ENCODE measurements at regions not wholly inside any gene's neighbourhood (a gene's known extent, or its start where the extent isn't known, plus 50 kb on each side); places are given as distances from the start of the nearest gene placed in this dataset.

DNA sequence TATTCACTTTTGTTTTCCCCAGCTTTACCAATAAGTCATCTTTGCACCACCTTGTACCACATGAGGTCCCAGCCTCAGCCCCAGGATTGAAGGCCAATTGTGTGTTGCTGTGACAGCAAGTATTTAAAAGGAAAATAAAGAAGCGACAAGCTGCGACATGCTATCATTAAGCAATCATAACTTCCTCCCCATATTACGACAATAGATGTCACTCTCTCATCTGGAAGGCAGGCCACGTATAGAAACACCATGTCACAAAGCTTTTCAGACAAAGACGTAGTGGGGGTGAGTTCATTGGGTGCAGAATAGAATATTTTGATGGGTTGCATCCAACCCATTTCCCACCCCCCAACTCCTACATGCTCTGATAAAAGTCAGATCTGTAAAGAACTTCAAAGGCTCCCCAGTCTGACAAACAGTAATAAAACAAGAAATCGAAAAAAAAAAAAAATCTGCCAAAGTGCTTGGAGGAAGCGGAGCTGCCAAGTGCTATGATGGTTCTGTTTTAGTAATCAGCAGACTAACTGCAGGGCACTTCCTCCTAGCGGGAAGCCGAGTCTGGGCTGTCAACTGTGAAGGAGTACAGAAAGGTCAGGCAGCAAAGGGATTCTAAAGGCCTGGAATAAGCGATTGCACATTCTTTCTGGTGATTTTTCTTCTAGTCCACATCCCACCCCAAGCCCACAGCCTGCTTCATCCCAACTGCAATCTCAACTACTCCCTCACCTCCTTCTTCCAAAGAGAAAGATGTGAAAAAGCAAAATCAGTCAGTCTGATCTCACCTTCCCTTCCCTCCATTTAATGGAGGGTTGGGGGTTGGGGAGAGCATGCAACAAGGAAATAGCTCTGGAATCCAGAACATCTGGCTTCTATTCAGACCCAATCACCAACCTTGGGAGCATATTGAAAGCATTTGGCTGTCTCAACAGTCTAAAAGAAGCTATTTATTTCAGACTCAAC is 131.4 kb upstream of the UBASH3B start:
- intact Hi-C loops (cut with micrococcal nuclease), result no loop called here

DNA sequence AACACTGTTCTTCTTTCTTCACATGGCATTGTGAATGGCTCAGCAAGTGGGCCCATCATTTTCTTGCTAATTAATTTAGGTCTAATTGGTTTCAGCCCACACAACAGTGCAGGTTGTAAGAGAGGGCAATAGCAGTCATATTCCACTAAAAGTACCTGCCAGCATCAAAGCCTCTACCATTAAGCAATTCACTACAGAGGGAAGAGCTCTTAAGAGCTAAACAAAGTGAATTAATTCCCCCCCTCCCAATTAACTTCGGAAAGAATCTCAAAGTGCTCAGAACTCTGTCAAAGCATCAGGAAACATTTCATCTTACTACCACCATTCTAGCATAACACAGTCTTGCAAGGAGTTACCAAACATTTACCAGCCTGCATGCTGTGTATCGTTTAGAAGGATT is 133.9 kb upstream of the UBASH3B start:
- intact Hi-C loops (cut with micrococcal nuclease), result no loop called here

- intact Hi-C loops (cut with micrococcal nuclease), result no loop called here
Measured at GRCh38 chr11:122517403-122518379, 137.8 kb upstream of the UBASH3B start.

GRCh38 chr11:122516686-122517085 is 138.8 kb upstream of the UBASH3B start:
- intact Hi-C loops (cut with micrococcal nuclease), result no loop called here

- intact Hi-C loops (cut with micrococcal nuclease), result no loop called here
Measured at GRCh38 chr11:122513997-122514396, 141.5 kb upstream of the UBASH3B start.

DNA sequence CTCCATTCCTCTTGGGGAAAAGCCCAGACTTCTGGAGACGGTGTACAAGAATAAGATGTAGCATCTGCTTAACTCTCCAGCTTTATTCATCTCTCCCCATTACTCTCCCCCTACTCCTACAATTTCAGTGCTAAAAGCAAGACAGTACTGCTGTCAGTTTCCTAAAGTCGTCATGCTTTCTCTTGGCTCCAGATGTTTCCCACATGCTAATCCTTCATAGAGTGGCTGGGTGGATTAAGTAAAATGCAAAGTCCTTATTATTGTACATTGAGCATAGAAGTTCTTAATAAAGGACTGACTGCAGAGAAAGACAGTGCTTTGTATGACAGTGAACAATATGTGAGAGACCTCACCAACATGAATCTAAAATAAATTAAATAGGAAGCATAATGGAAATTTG is 142.2 kb upstream of the UBASH3B start:
- intact Hi-C loops (cut with micrococcal nuclease), result no loop called here

DNA sequence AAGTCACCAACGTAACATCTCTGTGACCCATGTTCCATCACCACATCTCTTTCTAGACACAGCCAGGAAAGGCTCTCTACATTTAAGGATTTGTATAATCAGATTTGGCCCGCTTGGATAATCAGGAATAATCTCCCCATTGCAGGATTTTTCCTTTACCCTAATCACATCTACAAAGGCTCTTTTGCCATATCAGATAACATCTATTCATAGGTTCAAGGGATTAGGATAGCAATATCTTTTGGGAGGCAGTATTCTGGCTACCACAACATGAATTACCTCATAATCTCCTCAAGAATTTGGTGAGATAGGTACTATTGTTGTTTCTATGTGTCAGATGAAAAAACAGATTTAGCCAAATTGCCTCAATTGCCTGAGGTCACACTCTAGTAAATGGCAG is 142.8 kb upstream of the UBASH3B start:
- intact Hi-C loops (cut with micrococcal nuclease), result no loop called here

DNA sequence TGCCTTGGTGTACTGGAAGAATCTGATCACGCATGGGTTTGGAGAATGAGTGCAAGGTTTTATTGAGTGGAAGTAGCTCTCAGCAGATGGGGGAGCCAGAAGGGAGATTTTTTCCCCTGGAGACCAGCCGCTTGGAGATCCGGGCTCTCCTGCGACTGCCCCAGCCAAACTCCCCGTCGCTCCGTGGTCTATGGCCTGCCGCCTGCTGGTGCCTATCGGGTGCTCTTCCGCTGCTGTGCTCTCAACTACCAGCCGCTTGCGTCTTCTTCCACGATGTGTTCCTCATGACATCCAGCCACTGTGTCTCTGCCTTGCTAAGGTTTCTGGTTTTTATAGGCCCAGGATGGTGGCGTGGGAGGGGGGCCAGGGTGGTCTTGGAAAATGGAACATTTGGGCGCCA is 145.6 kb upstream of the UBASH3B start:
- intact Hi-C loops (cut with micrococcal nuclease), result no loop called here

- intact Hi-C loops (cut with micrococcal nuclease), result no loop called here
Measured at GRCh38 chr11:122509091-122509490, 146.4 kb upstream of the UBASH3B start.

GRCh38 chr11:122505304-122506006 is 150.1 kb upstream of the UBASH3B start:
- intact Hi-C loops (cut with micrococcal nuclease), result loop anchor here (1.0 kb wide), 1 partner anchor 850 kb away; no protein-coding TSS in a partner anchor

DNA sequence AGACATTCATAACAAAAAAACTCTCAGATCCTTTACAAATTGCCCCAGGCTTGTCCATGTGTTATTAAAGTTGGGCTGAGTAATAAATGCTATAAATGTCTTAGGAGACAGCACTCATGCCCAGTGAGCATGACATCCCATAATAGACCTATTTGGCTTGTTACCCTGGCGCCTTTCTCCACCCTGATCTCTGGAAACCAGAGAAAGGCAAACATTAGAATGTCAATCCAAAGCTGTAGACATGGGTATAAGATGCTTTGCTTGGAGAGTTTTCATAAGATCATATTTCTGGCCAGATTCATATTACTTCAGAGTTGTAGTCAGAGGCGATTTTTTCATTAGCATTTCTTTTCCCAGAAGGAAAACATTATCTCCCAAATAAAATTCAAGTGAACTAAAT is 161.3 kb upstream of the UBASH3B start:
- intact Hi-C loops (cut with micrococcal nuclease), result no loop called here

- intact Hi-C loops (cut with micrococcal nuclease), result no loop called here
Measured at GRCh38 chr11:122491509-122491908, 164.0 kb upstream of the UBASH3B start.

- intact Hi-C loops (cut with micrococcal nuclease), result no loop called here
Measured at GRCh38 chr11:122488892-122489706, 166.4 kb upstream of the UBASH3B start.

DNA sequence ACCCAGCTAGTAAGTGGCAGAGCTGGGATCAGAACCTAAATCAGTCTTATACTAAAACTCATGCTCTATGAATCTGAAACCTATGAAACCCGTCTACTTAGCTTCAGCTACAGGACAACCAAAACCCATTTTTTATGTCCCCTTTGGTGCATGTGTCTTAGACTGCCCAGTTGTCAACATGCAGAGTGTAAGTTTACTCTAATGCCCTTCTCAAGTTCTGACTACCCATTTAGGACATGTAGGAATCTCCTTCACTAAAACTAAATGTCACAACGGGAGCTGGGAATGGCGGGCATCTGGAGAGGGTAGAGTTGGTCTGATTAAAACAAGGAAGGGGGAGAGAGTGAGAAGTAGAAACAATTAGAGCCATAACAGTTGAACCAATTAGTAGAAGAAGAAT is 167.9 kb upstream of the UBASH3B start:
- intact Hi-C loops (cut with micrococcal nuclease), result no loop called here

DNA sequence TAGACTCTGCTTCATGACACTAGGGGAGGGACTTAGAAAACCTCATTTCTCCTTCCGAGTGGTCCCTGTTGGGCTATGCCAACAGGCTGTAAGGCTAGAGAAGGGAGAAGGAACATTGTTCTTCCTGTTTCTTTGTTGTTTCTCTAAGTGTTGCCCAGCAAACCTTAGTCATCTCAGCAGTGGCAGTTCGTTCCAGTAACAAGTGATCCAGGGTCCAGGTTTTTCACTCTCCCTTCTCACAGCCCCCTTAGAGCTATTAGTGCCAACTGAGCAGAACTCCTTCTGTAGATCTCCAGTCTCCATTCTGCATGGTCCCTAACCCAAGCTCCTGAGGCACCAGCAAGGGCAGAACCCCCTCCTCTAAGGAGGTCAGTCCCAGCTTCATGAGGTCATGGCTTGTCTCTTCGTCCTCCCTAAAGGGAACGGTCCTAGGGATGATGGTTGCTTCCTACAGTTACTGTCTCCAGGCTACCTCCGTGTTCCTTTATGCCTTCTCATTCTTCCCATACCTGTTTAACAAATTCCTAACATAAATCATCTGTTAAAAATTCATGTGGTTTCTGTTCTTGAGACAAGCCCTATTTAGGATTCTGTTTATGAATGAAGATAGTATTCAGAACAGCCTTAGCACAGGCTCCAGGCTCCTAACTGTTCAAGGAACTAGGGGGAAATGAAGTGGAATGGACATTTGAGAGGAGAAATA is 168.6 kb upstream of the UBASH3B start:
- intact Hi-C loops (cut with micrococcal nuclease), result no loop called here

GRCh38 chr11:122478986-122479385 is 176.5 kb upstream of the UBASH3B start:
- intact Hi-C loops (cut with micrococcal nuclease), result no loop called here

- intact Hi-C loops (cut with micrococcal nuclease), result no loop called here
Measured at GRCh38 chr11:122468965-122469364, 186.6 kb upstream of the UBASH3B start.

GRCh38 chr11:122463530-122463929 is 192.0 kb upstream of the UBASH3B start:
- intact Hi-C loops (cut with micrococcal nuclease), result no loop called here

- intact Hi-C loops (cut with micrococcal nuclease), result no loop called here
Measured at GRCh38 chr11:122459064-122459463, 196.5 kb upstream of the UBASH3B start.

GRCh38 chr11:122453586-122453985 is 201.9 kb upstream of the UBASH3B start:
- intact Hi-C loops (cut with micrococcal nuclease), result no loop called here

Data from T-helper 1 cell treated with Interleukin-12 subunit alpha and Interleukin-12 subunit beta and Interleukin-4 antibody, amounts not matched to agents 30 ng/mL and 1 ng/mL, for 36 hours (primary cell).